Adrenal gland (tissue), 9 donors: ENCODE measurements at regions not wholly inside any gene's neighbourhood (a gene's known extent, or its start where the extent isn't known, plus 50 kb on each side); places are given as distances from the start of the nearest gene placed in this dataset.

Experiments used
- DNase-seq, 7 donors: peaks; one replicate each; pipeline ENCODE4 v3.0.0-alpha.2; 2019 to 2020
- H3K27ac ChIP-seq, 5 donors: fragments of 200-600 bp; sonication (generic) in 4 of 5; 1 replicate in 3 of 5; 2 replicates in 2 of 5; pipeline versions ENCODE4 v1.5.1 to v1.8.0; 2016 to 2020; ENCODE audit warnings: mild to moderate bottlenecking in 1 of 5
- H3K27me3 ChIP-seq: fragments of 200-600 bp; 2 replicates; pipeline ENCODE4 v1.8.0; 2021
- H3K36me3 ChIP-seq, 2 donors: fragments of 200-600 bp; replicated peaks in 1 of 2; 1 replicate in 1 of 2; 2 replicates in 1 of 2; pipeline versions ENCODE4 v1.5.1 to v1.8.0; 2018 to 2022
- H3K4me1 ChIP-seq, 2 donors: fragments of 200-600 bp; replicated peaks in 1 of 2; 1 replicate in 1 of 2; 2 replicates in 1 of 2; pipeline versions ENCODE4 v1.5.1 to v1.8.0; 2018 to 2021
- H3K4me3 ChIP-seq, 4 donors: fragments of 200-600 bp; sonication (generic) in 3 of 4; one replicate each; pipeline ENCODE4 v1.5.1; 2016 to 2018
- H3K9me3 ChIP-seq, 3 donors: fragments of 200-600 bp; sonication (generic) in 1 of 3; replicated peaks in 1 of 3; 1 replicate in 2 of 3; 2 replicates in 1 of 3; pipeline versions ENCODE4 v1.5.1 to v1.8.0; 2016 to 2021
- CTCF ChIP-seq, 6 experiments: fragments of 450-650 bp in 4 of 6; fragments of 200-600 bp in 2 of 6; sonication (generic) in 1 of 6; IDR thresholded peaks; 1 replicate in 5 of 6; 2 replicates in 1 of 6; pipeline versions ENCODE4 v1.5.1 to v1.8.0; 2016 to 2021; ENCODE audit warnings: antibody characterized with exemption in 6 of 6, mild to moderate bottlenecking in 2 of 6, moderate library complexity in 1 of 6
- POLR2A ChIP-seq, 2 donors: fragments of 450-650 bp; IDR thresholded peaks; one replicate each; pipeline ENCODE4 v1.6.1; 2017; ENCODE audit warnings: antibody characterized with exemption in 2 of 2, mild to moderate bottlenecking in 2 of 2, moderate library complexity in 1 of 2
- WGBS, 4 donors: extraction: QIAGEN DNeasy Blood & Tissue Kit in 2 of 4; methylation state at CpG; one replicate each; pipeline versions ENCODE4 v1.1.5 to v1.1.7; 2013 to 2017; 5-methylcytosine and 5-hydroxymethylcytosine counted together
- intact Hi-C, 2 donors: fragments of 100-400 bp; cut with DNase I; formaldehyde crosslinking; loops; one replicate each; pipeline versions ENCODE4 v1.14.1 to v1.15.0; 2022 to 2023
- donor health status: healthy with polysubstance abuse.
- donor health status: Bipolar disorder and iron deficiency.
- donor health status: DM: yes; HTN: yes; CAD: no.
- donor health status: DM: no; HTN: no; CAD: no.
- donor health status: DM: no; HTN: no; CAD: no.

DNA sequence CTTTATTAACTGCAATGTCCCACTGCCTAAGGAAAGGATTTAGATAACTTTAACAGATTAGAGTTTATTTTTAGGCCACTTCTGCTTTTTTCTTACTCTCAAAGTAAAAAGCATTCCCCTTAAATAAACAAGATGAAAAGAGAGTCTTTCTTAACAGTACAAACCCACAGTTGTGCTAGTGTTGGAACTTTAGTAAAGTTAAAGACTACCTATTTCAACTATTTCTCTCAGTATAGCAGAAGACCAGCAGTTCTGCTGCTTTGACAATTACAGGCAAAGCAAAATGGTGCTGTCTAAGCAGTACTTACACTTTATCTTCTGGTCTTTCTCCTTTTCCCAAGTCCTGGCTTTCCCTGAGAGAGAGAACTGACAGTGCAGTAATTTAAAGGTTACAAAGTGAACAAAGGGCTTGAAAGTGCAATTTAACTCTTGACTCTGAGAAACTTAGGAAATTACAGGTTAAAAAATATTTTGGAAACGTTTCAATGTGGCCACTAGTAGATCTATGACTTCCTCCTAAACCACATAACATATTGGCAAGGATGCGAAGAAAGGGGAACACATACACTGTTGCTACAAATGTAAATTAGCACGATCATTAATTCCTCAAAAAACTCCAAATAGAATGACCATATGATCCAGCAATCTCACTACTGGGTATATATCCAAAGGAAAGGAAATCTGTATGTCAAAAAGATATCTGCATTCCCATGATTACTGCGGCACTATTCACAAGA is 135.4 kb upstream of the POGK start:
- Histone ChIP-seq H3K4me3 (no peak overlapping the region), H3K4me1 (no peaks in the 10 kb centered on the region), H3K27me3 (peaks cover 7% of the 10 kb centered on the region), H3K36me3 (no peaks in the 10 kb centered on the region), H3K27ac (no peak overlapping the region), H3K9me3 (no peaks in the 10 kb centered on the region)
- TF ChIP-seq POLR2A (IDR thresholded peaks at IDR 0.05): no peak
- no peak for TF ChIP-seq CTCF (IDR thresholded peaks at IDR 0.05)
- 50 to 54% (median 51%) methylated on average over 4 of the region's 4 CpGs for WGBS, 4 donors
- no peak for DNase-seq
- intact Hi-C loops: no loop called here

GRCh38 chr1:166705376-166706289 is 133.6 kb upstream of the POGK start:
- Histone ChIP-seq H3K4me3 (no peak overlapping the region), H3K36me3 (no peaks in the 10 kb centered on the region), H3K4me1 (no peaks in the 10 kb centered on the region), H3K9me3 (no peaks in the 10 kb centered on the region), H3K27ac (no peak overlapping the region), H3K27me3 (peaks cover 7% of the 10 kb centered on the region)
- TF ChIP-seq CTCF (IDR thresholded peaks at IDR 0.05) (no peak), POLR2A (IDR thresholded peaks at IDR 0.05) (no peak)
- intact Hi-C loops: no loop called here
- no peak for DNase-seq
- WGBS, 4 donors: 2 to 12% (median 8%) methylated on average over 3 of the region's 3 CpGs

- H3K36me3 ChIP-seq: no peaks in the 10 kb centered on the region
- H3K4me1 ChIP-seq: no peaks in the 10 kb centered on the region
- DNase-seq: no peak
- intact Hi-C loops: no loop called here
- no peak overlapping the region for H3K27ac ChIP-seq
- H3K27me3 ChIP-seq: no peaks in the 10 kb centered on the region
- H3K9me3 ChIP-seq: no peaks in the 10 kb centered on the region
- TF ChIP-seq CTCF (IDR thresholded peaks at IDR 0.05): no peak
- no peak for TF ChIP-seq POLR2A (IDR thresholded peaks at IDR 0.05)
- H3K4me3 ChIP-seq: no peak overlapping the region
These were observed 122.7 kb upstream of the POGK start for GRCh38 chr1:166716620-166717019.

- Histone ChIP-seq H3K9me3 (no peaks in the 10 kb centered on the region), H3K27me3 (no peaks in the 10 kb centered on the region), H3K4me1 (no peaks in the 10 kb centered on the region), H3K36me3 (no peaks in the 10 kb centered on the region), H3K4me3 (no peak overlapping the region), H3K27ac (no peak overlapping the region)
- WGBS, 4 donors: 32 to 55% (median 42%) methylated on average over 2 of the region's 2 CpGs
- intact Hi-C loops: no loop called here
- no peak for DNase-seq
- TF ChIP-seq CTCF (IDR thresholded peaks at IDR 0.05) (no peak), POLR2A (IDR thresholded peaks at IDR 0.05) (no peak)
These were observed 118.1 kb upstream of the POGK start for GRCh38 chr1:166721145-166721544.
